ENCODE measurements at regions not wholly inside any gene's neighbourhood (a gene's known extent, or its start where the extent isn't known, plus 50 kb on each side); places are given as distances from the start of the nearest gene placed in this dataset.

- ChIA-PET POLR2A (no interaction called here), CTCF (no interaction called here)
- H3K9me3 Mint-ChIP-seq (ENCODE audit: insufficient read depth): no peaks in the 10 kb centered on the region
- peaks cover 2% of the 10 kb centered on the region for H3K27me3 Mint-ChIP-seq (ENCODE audit: low read depth)
- H3K36me3 Mint-ChIP-seq (ENCODE audit: low read depth): no peaks in the 10 kb centered on the region
- no peak for DNase-seq
- no peak overlapping the region for H3K27ac Mint-ChIP-seq
- H3K4me1 Mint-ChIP-seq (ENCODE audit: low read depth): no peaks in the 10 kb centered on the region
- no peak for ATAC-seq
- H3K4me3 Mint-ChIP-seq: no peak overlapping the region
Observed at GRCh38 chr14:101173698-101174521, 270.4 kb upstream of the RTL1 start.

- CTCF ChIA-PET: no interaction called here
Observed at GRCh38 chr14:101174522-101174838, 271.0 kb upstream of the RTL1 start.

GRCh38 chr14:101174980-101175606 is 271.6 kb upstream of the RTL1 start:
- Mint-ChIP-seq H3K27ac (no peak overlapping the region), H3K9me3 (ENCODE audit: insufficient read depth) (no peaks in the 10 kb centered on the region), H3K4me1 (ENCODE audit: low read depth) (no peaks in the 10 kb centered on the region), H3K4me3 (no peak overlapping the region), H3K36me3 (ENCODE audit: low read depth) (no peaks in the 10 kb centered on the region), H3K27me3 (ENCODE audit: low read depth) (peaks cover 2% of the 10 kb centered on the region)
- DNase-seq (no peak), ATAC-seq (no peak)
- CTCF ChIA-PET: no interaction called here
- POLR2A ChIA-PET: no interaction called here

More at GRCh38 chr14:101174522-101174838, 271.0 kb upstream of the RTL1 start:
- H3K27me3 Mint-ChIP-seq (ENCODE audit: low read depth): peaks cover 2% of the 10 kb centered on the region
- no peak overlapping the region for H3K27ac Mint-ChIP-seq
- H3K9me3 Mint-ChIP-seq (ENCODE audit: insufficient read depth): no peaks in the 10 kb centered on the region
- H3K4me1 Mint-ChIP-seq (ENCODE audit: low read depth): no peaks in the 10 kb centered on the region
- POLR2A ChIA-PET: no interaction called here
- ATAC-seq (no peak), DNase-seq (no peak)
- no peaks in the 10 kb centered on the region for H3K36me3 Mint-ChIP-seq (ENCODE audit: low read depth)
- H3K4me3 Mint-ChIP-seq: no peak overlapping the region

- CTCF ChIA-PET: no interaction called here
- peaks cover 2% of the 10 kb centered on the region for H3K27me3 Mint-ChIP-seq (ENCODE audit: low read depth)
- ATAC-seq: no peak
- no peaks in the 10 kb centered on the region for H3K4me1 Mint-ChIP-seq (ENCODE audit: low read depth)
- no peaks in the 10 kb centered on the region for H3K9me3 Mint-ChIP-seq (ENCODE audit: insufficient read depth)
- H3K4me3 Mint-ChIP-seq: no peak overlapping the region
- no peak overlapping the region for H3K27ac Mint-ChIP-seq
- POLR2A ChIA-PET: no interaction called here
- DNase-seq: no peak
- no peaks in the 10 kb centered on the region for H3K36me3 Mint-ChIP-seq (ENCODE audit: low read depth)
Observed at GRCh38 chr14:101175731-101176534, 272.4 kb upstream of the RTL1 start.

GRCh38 chr14:101176535-101177205 is 273.1 kb upstream of the RTL1 start:
- no peak for DNase-seq
- H3K9me3 Mint-ChIP-seq (ENCODE audit: insufficient read depth): no peaks in the 10 kb centered on the region
- H3K4me1 Mint-ChIP-seq (ENCODE audit: low read depth): peaks cover 2% of the 10 kb centered on the region
- ChIA-PET POLR2A (no interaction called here), CTCF (no interaction called here)
- no peaks in the 10 kb centered on the region for H3K36me3 Mint-ChIP-seq (ENCODE audit: low read depth)
- H3K4me3 Mint-ChIP-seq: no peak overlapping the region
- ATAC-seq: no peak
- H3K27ac Mint-ChIP-seq: no peak overlapping the region
- H3K27me3 Mint-ChIP-seq (ENCODE audit: low read depth): no peaks in the 10 kb centered on the region

GRCh38 chr14:101177301-101177971 is 273.9 kb upstream of the RTL1 start:
- CTCF ChIA-PET: no interaction called here
- POLR2A ChIA-PET: no interaction called here
- Mint-ChIP-seq H3K4me1 (ENCODE audit: low read depth) (peaks cover 2% of the 10 kb centered on the region), H3K27me3 (ENCODE audit: low read depth) (no peaks in the 10 kb centered on the region), H3K4me3 (no peak overlapping the region), H3K36me3 (ENCODE audit: low read depth) (no peaks in the 10 kb centered on the region), H3K9me3 (ENCODE audit: insufficient read depth) (no peaks in the 10 kb centered on the region), H3K27ac (no peak overlapping the region)
- no peak for ATAC-seq
- no peak for DNase-seq

- no peaks in the 10 kb centered on the region for H3K27me3 Mint-ChIP-seq (ENCODE audit: low read depth)
- H3K27ac Mint-ChIP-seq: no peak overlapping the region
- CTCF ChIA-PET: no interaction called here
- POLR2A ChIA-PET: interaction anchor here (0.6 kb wide), 1 partner anchor 478 kb away, joined by 3 read pairs; no protein-coding TSS in a partner anchor
- peaks cover 2% of the 10 kb centered on the region for H3K4me1 Mint-ChIP-seq (ENCODE audit: low read depth)
- DNase-seq (no peak), ATAC-seq (no peak)
- no peak overlapping the region for H3K4me3 Mint-ChIP-seq
- no peaks in the 10 kb centered on the region for H3K36me3 Mint-ChIP-seq (ENCODE audit: low read depth)
- H3K9me3 Mint-ChIP-seq (ENCODE audit: insufficient read depth): no peaks in the 10 kb centered on the region
Observed at GRCh38 chr14:101178184-101179072, 274.9 kb upstream of the RTL1 start.

GRCh38 chr14:101179691-101180211 is 276.2 kb upstream of the RTL1 start:
- no peak overlapping the region for H3K4me3 Mint-ChIP-seq
- DNase-seq: no peak
- peaks cover 2% of the 10 kb centered on the region for H3K4me1 Mint-ChIP-seq (ENCODE audit: low read depth)
- H3K27me3 Mint-ChIP-seq (ENCODE audit: low read depth): no peaks in the 10 kb centered on the region
- H3K9me3 Mint-ChIP-seq (ENCODE audit: insufficient read depth): no peaks in the 10 kb centered on the region
- ChIA-PET POLR2A (interaction anchor here (0.7 to 0.8 kb wide), 2 partner anchors 1419 to 1753 kb away, joined by 3 read pairs; no protein-coding TSS in a partner anchor), CTCF (no interaction called here)
- ATAC-seq: no peak
- no peak overlapping the region for H3K27ac Mint-ChIP-seq
- no peaks in the 10 kb centered on the region for H3K36me3 Mint-ChIP-seq (ENCODE audit: low read depth)

- ATAC-seq: no peak
Observed at GRCh38 chr14:101181446-101182313, 278.2 kb upstream of the RTL1 start.

GRCh38 chr14:101182476-101182875 is 279.0 kb upstream of the RTL1 start:
- DNase-seq (no peak), ATAC-seq (no peak)
- CTCF ChIA-PET: no interaction called here
- Mint-ChIP-seq H3K4me3 (no peak overlapping the region), H3K36me3 (ENCODE audit: low read depth) (no peaks in the 10 kb centered on the region), H3K27ac (no peak overlapping the region), H3K9me3 (ENCODE audit: insufficient read depth) (no peaks in the 10 kb centered on the region), H3K4me1 (ENCODE audit: low read depth) (peaks cover 2% of the 10 kb centered on the region), H3K27me3 (ENCODE audit: low read depth) (no peaks in the 10 kb centered on the region)
- POLR2A ChIA-PET: no interaction called here

More at GRCh38 chr14:101181446-101182313, 278.2 kb upstream of the RTL1 start:
- POLR2A ChIA-PET: no interaction called here
- no peak for DNase-seq
- Mint-ChIP-seq H3K4me3 (no peak overlapping the region), H3K27ac (no peak overlapping the region), H3K27me3 (ENCODE audit: low read depth) (no peaks in the 10 kb centered on the region), H3K9me3 (ENCODE audit: insufficient read depth) (no peaks in the 10 kb centered on the region), H3K36me3 (ENCODE audit: low read depth) (no peaks in the 10 kb centered on the region), H3K4me1 (ENCODE audit: low read depth) (peaks cover 2% of the 10 kb centered on the region)
- CTCF ChIA-PET: no interaction called here

All from activated CD8-positive, alpha-beta T cell treated with anti-CD3 and anti-CD28 coated beads, Interleukin-2, amount 10 ng/mL, durations not matched to agents 7 days and 5 days (primary cell).